GM06990 (cell line): ENCODE measurements at regions not wholly inside any gene's neighbourhood (a gene's known extent, or its start where the extent isn't known, plus 50 kb on each side); places are given as distances from the start of the nearest gene placed in this dataset.

Experiments
- DNase-seq: peaks from one replicate; pipeline ENCODE4 v3.0.0-alpha.2; 2011; ENCODE audit not compliant: insufficient read length; ENCODE audit errors: extremely low read depth
- H3K27me3 ChIP-seq: replicated peaks from 2 replicates; pipeline ENCODE4 v1.6.0; 2011; ENCODE audit warnings: low read length; ENCODE audit not compliant: control insufficient read depth, insufficient read depth
- H3K36me3 ChIP-seq: 2 replicates; pipeline ENCODE4 v1.5.1; 2011; ENCODE audit warnings: low read length; ENCODE audit not compliant: control insufficient read depth, insufficient read depth
- H3K4me3 ChIP-seq: replicated peaks from 2 replicates; pipeline ENCODE4 v1.5.1; 2011; ENCODE audit warnings: low read depth, mild to moderate bottlenecking, control low read depth, low read length
- TF ChIP-seq, protein P1 (sequence below): IDR thresholded peaks from 2 replicates; pipeline ENCODE4 v1.5.1; 2011; ENCODE audit warnings: low read length, control low read depth, mild to moderate bottlenecking, inconsistent platforms; ENCODE audit not compliant: insufficient read depth, poor library complexity, severe bottlenecking

DNA sequence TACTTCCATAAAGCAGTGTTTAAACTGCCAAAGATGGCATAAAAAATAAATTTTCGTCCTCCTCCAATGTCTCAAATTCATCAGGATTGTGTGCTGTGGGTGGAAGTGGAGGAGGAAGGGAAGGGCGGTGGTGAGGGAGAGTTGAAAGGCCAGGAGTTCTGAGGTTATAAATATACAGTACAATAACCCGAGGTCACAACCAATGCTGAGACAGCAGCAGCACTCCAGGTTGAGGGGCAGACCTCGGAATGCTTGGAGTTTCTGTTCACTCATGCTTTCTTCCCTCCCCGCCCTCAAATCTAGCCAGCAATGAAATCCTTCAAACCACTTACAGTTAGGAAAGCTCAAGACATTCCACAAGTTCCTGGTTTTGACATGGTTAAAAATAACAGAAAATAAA, 134.0 kb upstream of the SMAD1 start:
- no peak for DNase-seq
- no peak overlapping the region for H3K4me3 ChIP-seq
- TF ChIP-seq, protein P1, sequence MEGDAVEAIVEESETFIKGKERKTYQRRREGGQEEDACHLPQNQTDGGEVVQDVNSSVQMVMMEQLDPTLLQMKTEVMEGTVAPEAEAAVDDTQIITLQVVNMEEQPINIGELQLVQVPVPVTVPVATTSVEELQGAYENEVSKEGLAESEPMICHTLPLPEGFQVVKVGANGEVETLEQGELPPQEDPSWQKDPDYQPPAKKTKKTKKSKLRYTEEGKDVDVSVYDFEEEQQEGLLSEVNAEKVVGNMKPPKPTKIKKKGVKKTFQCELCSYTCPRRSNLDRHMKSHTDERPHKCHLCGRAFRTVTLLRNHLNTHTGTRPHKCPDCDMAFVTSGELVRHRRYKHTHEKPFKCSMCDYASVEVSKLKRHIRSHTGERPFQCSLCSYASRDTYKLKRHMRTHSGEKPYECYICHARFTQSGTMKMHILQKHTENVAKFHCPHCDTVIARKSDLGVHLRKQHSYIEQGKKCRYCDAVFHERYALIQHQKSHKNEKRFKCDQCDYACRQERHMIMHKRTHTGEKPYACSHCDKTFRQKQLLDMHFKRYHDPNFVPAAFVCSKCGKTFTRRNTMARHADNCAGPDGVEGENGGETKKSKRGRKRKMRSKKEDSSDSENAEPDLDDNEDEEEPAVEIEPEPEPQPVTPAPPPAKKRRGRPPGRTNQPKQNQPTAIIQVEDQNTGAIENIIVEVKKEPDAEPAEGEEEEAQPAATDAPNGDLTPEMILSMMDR = no peak
- H3K27me3 ChIP-seq = no peaks in the 10 kb centered on the region
- H3K36me3 ChIP-seq = no peaks in the 10 kb centered on the region

DNA sequence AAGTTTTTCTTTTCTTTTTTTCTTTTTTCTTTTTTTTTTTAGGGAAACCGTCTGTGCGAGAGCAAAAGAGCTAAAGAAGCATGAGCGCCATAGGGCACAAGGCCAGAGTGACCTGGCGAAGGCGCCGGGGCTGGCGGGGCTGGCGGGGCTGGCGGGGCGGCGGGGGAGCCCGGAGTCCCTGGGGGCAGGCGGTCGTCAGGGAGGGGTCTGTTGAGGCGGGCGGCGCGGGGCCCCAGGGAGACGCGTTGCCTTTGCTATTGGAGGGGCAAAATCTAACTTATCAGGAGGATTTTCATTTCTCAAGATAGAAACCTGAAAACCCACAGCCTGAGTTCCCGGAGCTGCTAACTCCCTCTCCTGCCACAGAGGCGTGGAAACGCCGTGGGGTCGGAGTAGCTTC, 135.6 kb upstream of the SMAD1 start:
- Histone ChIP-seq H3K27me3 (no peaks in the 10 kb centered on the region), H3K36me3 (no peaks in the 10 kb centered on the region), H3K4me3 (no peak overlapping the region)
- DNase-seq = no peak
- TF ChIP-seq, protein P1 = no peak

DNA sequence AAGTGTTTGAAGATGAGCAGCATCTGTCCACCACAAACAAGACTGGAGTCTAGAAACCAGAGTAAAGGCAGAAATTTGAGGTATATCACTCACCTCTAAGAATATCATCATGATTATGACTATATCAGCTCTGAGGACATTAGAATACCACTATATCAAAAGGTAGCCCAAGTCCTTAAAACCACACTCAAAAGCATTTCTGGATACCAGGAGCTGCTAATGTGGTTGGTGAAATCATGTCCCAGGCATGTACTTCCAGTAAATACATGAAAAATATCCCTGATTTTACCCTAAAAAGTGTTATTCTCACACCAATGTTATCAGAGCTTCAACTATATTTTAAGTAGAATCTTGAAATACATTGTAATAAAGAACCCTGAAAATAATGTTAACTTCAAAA, 136.3 kb upstream of the SMAD1 start:
- Histone ChIP-seq H3K36me3 (no peaks in the 10 kb centered on the region), H3K27me3 (no peaks in the 10 kb centered on the region), H3K4me3 (no peak overlapping the region)
- TF ChIP-seq, protein P1 = no peak
- DNase-seq = no peak

DNA sequence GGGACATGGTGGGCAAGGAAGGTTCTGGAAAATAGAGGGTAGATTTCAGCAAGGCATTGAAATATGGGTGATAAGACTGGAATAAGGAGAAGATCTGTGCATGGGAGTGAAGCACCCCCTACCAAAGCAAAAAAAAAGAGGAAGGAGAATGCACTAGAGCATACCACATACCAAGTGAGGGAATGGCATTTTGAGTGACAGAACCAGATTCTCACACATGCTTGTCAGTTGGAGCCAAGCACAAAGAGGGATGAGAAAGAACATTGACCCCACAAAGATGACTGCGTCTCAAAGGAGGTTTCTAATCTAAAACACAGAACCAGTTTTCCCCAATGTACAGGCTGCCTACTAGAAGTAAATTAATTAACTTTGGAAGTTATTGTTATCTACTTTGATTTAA, 140.3 kb upstream of the SMAD1 start:
- Histone ChIP-seq H3K36me3 (no peaks in the 10 kb centered on the region), H3K27me3 (no peaks in the 10 kb centered on the region), H3K4me3 (no peak overlapping the region)
- TF ChIP-seq, protein P1 = no peak
- DNase-seq = no peak

DNA sequence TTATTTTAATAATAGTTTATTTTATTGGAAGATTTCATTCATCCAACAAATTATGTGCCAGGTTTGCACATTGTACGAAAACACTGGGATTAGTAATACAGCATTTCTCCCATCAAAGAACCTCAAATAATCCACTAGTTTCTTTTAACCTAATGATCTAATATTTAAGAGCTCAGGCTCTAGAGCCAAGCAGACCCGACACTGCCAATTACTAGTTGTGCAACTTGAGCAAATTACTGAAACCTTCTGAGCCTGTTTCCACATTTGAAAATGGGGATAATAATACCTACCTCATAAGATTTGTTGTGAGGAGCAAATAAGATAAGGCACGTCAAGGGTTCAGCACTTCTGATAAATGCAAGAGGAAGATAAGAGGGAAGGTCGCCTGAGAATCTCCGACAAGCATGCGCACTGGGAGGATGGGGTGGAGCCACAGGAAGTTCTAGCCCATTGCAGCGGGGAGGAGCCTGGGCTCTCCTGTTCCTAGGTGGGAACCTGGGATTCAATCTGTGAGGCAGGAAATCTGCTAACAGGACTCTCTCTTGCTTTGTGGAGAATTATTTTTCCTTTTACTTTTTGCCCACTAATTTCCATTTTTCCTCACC, 141.5 kb upstream of the SMAD1 start:
- H3K36me3 ChIP-seq = no peaks in the 10 kb centered on the region
- DNase-seq = no peak
- TF ChIP-seq, protein P1 = no peak
- no peaks in the 10 kb centered on the region for H3K27me3 ChIP-seq
- H3K4me3 ChIP-seq = no peak overlapping the region

DNA sequence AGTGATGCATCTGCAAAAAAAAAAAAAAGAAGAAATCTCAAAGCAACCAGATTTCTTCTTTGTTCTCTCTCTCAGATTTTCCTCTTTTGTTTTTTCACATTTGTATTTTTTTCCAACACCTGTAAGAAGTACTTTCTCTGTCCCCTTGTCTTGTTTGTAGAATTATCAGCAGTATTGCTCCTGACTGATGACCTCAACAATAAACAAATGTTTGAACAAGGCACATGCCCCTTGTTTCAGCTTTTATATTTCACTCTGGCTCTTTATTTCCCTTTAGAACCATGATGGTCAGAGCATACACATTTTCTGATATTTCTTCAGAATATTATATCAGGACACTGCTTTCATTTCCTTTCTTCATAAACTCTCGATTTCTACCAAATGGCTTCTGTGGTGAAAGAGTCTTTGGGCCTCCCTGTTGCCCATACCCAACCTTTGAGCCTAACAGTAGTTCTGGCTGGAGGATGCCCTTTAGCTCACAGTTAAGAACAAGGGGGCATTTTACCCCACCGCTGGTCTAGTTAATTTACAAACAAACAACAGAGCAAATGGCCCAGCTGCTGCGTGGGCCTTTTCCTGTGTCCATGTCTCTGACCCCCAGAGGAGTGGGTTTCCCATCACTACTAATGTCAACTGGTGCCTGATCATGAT, 142.5 kb upstream of the SMAD1 start:
- no peaks in the 10 kb centered on the region for H3K27me3 ChIP-seq
- TF ChIP-seq, protein P1 = no peak
- no peaks in the 10 kb centered on the region for H3K36me3 ChIP-seq
- no peak overlapping the region for H3K4me3 ChIP-seq
- no peak for DNase-seq
